ENCODE measurements at regions not wholly inside any gene's neighbourhood (a gene's known extent, or its start where the extent isn't known, plus 50 kb on each side); places are given as distances from the start of the nearest gene placed in this dataset.

DNA sequence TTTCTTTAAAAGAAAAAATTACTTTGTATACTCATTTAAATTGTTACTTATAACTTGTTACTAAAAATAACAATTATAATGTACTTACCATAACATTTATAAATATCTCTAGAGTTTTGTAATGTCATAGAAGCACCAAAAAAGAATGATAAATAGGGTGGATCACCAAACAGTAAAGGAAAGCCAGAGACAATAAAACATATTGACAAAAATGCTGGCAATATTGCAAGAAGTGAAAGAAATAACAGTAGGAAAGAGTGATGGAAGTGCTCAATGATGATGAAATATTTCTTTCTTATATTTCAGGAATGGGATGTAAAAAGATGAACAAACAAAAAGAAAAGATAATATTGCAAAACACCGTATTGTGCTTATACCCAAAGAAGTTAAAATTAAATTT lies 301.7 kb downstream of the CENPW start:
- TF ChIP-seq, protein P1, sequence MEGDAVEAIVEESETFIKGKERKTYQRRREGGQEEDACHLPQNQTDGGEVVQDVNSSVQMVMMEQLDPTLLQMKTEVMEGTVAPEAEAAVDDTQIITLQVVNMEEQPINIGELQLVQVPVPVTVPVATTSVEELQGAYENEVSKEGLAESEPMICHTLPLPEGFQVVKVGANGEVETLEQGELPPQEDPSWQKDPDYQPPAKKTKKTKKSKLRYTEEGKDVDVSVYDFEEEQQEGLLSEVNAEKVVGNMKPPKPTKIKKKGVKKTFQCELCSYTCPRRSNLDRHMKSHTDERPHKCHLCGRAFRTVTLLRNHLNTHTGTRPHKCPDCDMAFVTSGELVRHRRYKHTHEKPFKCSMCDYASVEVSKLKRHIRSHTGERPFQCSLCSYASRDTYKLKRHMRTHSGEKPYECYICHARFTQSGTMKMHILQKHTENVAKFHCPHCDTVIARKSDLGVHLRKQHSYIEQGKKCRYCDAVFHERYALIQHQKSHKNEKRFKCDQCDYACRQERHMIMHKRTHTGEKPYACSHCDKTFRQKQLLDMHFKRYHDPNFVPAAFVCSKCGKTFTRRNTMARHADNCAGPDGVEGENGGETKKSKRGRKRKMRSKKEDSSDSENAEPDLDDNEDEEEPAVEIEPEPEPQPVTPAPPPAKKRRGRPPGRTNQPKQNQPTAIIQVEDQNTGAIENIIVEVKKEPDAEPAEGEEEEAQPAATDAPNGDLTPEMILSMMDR (IDR thresholded peaks at IDR 0.05; ENCODE audit: insufficient read depth, low read depth, low read length): no peak
- no peak for TF ChIP-seq EZH2 (IDR thresholded peaks at IDR 0.05; ENCODE audit: insufficient read depth, low read length)
